GM21447 (cell line): ENCODE measurements at regions not wholly inside any gene's neighbourhood (a gene's known extent, or its start where the extent isn't known, plus 50 kb on each side); places are given as distances from the start of the nearest gene placed in this dataset.
"Not testable (repeated sequence)": the region's sequence is repeated elsewhere in the genome, so short reads cannot be mapped to it uniquely, and the experiment has no call there.

Experiments
- ATAC-seq: cut with Tn5 transposase; IDR thresholded peaks from one replicate; pipeline ENCODE4 v1.9.1; 2021; ENCODE audit not compliant: unreplicated experiment

DNA sequence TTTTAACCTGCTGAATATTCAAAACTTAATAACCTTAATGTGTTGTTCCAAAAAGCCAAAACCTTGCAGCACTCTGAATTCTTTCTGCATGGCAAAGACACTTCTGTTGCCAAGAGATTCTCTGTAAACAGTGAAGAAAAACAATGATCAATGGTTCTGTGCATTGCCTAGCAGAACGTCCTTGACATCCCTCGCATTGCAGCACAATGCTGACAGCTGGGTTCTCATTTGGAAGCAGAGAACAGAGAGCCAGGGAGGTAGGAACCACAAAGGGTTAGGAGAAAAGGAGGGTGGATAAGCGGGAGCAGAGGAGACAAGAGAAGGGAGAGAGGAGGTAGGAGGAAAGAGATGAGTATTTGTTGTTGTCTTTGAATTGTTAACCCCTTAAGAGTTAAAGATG, 501.1 kb downstream of the NAV3 start:
- no peak for ATAC-seq

DNA sequence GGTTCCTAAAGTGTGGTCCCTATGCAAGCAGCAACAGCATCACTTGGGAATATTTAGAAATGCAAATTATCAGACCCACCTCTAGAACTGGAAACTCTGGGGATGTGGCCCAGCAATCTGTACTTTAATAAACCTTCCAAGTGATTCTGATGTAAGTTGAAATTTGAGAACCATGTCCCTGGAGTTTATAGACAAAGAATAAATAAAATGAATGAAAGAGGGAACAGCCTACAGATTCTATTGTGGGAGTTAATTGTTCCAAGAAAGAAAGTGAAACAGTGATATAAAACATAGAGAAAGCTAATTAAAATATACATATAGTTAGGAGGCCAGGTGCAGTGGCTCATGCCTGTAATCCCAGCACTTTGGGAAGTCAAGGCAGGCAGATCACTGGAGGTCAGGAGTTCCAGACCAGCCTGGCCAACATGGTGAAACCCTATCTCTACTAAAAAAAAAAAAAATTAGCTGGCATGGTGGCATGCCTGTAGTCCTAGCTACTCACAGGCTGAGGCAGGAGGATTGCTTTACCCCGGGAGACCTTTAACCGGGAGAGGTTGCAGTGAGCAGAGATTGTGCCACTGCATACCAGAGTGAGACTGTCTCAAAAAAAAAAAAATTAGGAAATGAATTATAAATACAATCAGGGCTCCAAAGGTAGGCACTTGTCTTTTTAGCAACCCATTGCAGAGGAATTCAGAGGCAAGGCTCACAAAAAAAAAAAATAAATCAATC, 507.5 kb downstream of the NAV3 start:
- ATAC-seq = no peak

DNA sequence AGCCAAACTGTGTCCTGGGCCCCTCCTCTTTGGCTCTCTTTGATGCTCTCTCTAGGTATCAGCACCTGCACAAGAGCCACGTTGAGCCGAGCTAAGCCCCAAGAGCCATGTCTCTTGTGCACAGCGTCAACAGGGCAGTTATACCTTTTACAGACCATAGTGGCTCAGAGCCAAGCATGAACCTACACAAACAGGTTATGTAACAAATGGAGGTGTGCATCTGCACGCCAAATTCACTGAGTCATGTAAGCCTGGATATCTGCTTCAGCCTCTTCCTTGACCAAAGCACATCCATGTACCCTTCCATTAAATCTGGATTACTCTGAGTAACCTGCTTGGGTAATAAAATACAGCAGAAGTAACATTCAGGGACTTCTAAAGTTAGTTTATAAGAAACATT, 509.7 kb downstream of the NAV3 start:
- ATAC-seq = no peak

DNA sequence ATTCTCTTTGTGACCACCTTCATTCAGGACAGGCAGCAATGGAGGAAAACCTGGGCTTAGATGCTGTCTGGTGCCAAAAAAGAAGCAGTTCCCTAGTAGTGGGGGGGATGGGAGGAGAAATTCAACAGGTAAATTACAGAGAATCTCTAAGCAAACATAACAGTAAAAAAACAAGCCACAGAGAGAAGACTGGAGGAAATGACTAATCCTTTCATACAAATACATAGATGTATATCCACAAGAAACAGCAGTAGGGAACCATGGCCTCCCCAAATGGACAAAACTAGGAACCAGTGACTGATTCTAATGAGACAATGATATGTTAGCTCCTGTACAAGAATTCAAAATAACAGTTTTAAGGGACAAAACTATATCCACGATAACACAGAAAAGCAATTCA, 513.0 kb downstream of the NAV3 start:
- ATAC-seq = no peak

DNA sequence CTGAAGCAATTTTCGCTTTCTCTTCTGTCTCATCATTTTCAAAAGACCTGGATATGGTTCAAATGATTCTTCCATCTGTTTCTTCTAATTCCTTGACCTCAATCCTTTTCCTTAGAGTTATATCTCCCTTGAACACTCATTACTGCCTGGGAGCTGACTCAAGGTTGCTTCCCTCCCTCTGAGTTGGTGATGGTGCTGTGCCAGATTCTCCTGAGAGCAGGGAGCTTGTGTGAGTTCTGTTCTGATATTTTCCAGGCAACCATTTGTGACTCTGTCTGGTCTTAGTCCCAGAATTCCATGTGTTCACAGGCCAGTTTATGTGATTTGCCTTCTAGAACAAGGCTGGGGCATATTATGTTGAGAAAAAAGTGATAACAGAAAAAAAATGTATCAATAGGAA, 505.1 kb upstream of the SYT1 start:
- ATAC-seq = no peak

DNA sequence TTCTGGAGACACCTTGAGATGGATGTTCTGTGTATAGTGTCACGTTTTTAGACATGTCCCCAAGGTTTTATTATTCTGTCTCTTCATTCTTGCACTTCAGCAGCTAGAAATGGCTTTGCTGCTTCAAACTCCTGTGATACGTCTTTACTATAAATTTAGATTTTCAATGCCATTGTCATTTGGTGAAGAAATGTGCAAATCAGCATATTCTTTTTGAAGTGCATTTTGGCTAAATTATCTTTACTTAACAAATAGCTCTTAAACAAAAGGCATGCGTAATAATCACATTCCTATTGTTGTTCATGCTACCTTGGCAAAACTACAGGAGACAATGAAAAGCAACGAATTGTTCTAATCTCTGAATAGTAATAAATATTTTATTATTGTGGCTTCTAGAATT, 502.9 kb upstream of the SYT1 start:
- ATAC-seq = no peak

DNA sequence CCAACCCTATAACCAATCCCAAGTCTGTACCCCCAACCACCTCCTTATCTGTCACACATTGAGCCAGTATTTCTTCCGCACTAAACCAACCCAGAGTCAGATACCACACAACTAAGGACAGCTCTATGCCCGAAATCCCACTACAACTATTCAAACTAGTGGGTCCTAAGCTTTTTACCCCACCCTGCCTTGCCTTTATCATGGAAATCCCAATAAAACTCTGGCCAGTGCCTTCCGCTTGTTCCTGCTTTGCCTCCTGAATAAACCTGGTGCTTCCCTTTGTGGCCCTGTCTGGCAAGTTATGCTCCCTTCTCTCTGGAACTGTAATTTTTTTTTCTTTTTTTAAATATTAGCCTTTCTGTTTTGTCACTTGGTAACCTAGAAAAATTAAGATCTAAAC, 493.3 kb upstream of the SYT1 start:
- ATAC-seq = no peak

DNA sequence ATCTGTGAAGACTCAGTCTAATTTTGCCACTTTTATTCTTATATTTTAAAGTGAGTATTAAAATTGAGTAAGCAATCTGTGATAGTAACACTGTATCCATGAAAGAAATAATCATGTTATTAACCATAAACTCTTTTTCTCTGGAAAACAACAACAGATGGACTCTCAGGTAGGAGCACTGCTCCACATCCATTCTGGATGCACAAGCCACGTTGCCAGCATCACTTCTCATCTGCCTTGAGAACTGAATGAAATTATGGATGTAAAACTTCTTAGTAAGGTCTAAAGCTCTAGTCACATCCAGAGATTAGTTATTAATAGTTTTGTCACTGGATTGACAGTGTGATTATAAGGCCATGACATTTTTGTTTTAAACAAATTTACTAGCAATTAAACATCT, 489.1 kb upstream of the SYT1 start:
- ATAC-seq = no peak

DNA sequence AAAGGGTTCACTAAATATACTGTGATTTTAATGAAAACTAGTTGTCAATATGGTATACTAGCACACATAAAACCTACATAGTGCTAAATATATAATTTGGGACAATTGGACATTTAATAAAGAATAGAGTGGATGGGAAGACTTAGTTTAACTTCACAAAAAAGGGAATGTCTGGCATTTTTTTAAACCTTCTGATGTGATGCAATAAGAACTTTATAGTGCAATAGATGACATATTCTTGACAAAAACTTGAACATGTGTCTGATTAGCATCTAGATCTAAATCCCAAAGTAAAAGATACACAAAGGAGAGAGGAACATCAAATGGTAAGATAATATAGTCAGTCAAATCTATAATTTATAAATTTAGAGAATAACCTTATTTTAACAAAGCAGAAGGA, 488.3 kb upstream of the SYT1 start:
- ATAC-seq = no peak

DNA sequence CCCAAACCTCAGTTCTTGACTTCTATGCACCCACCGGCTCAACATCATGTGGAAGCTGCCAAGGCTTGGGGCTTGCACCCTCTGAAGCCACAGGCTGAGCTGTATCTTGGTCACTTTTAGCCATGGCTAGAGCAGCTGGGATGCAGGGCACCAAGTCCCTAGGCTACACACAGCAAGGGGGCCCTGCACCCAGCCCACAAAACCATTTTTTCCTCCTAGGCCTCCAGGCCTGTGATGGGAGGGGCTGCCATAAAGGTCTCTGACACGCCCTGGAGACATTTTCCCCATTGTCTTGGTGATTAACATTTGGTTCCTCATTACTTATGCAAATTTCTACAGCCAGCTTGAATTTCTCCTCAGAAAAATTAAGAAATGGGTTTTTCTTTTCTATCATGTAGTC, 485.5 kb upstream of the SYT1 start:
- ATAC-seq = not testable (repeated sequence)

DNA sequence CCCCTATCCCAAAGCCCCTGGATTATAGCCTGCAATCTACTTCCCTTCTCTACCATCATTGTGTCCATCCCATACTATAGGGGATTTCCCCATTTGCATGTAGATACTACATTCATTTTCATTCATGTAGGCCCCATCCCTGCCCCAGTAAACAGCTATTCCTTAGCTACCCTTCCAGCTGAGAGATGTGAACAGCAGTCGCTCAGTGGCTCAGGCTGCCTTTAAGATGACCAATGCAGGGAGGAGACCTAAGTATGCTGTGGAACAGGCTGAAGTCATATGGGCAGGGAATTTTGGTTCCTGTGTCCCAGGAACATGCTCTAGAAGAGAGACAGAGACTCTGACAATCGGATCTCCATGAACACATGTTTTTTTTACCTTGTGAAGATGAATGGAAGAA, 481.2 kb upstream of the SYT1 start:
- ATAC-seq = no peak

DNA sequence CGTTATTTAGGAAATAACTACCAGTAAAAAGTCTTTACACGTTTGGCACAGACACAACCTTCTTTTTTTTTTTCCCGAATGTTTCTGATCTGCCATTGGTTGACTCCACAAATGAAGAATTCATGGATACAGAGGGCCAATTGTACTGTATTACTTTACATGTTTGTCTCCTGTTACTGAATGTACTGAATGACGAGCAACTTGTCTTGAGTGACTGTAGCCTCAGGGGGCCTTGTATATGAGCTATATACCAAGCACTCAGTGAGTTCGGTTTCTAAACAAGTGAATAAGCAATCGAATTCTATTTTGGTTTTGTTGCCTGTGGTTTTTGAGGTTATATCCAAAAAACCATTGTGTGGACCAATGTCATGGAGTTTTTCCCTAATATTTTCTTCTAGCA, 480.0 kb upstream of the SYT1 start:
- no peak for ATAC-seq

DNA sequence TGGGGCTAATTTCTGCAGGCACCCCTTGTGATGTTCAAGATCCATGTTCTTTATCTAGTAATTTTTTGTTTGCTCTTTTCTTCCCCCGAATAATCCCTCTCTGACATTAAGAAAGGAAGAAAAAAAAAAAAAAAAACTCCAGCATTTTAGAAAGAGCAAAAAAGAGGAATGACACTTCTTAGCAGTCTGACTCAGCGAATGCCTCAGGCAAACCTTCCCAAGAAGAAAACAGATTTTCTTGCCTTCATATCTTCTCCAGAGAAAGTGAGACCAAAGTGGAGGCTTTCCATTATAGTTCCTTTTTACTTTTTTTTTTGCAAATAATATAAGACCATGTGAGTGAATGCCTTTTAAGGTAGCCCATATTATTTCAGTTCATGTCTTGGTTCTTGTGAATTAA, 479.0 kb upstream of the SYT1 start:
- no peak for ATAC-seq

DNA sequence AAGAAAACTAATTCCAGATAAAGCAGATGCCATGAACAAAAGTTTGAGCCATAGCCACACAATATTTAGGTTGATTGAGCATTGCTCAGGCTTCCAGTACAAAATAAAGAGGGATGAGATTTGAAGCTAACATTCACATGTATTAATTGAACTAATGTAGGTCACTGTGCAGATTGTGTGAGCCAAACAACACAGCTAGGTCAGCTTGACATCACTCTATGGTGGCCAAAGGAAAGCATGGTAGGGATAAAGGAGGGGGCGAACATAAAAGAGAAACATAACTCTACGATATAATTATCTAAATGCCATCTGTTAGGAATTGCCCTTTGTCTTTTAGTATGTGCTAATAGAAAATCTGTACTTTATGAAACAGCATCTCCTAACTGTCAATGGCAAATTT, 477.7 kb upstream of the SYT1 start:
- ATAC-seq = no peak

DNA sequence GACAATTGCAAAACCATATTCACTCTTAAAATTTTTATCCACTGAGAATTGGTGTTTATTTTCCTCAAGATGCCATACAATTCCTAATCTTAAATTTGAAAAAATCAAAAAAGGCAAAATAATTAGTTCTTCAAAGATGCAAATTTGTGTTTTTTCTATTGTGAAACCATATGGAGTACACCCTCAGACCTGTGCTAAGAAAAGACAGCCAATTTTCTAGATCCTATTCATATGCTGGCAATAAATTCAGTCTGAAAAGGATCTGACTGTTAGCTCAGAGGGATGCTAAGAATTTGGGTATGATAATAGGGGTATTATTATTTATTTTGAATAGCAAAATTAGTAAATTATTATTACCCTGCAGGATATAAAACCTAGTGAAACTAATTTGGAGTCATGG, 476.9 kb upstream of the SYT1 start:
- no peak for ATAC-seq

DNA sequence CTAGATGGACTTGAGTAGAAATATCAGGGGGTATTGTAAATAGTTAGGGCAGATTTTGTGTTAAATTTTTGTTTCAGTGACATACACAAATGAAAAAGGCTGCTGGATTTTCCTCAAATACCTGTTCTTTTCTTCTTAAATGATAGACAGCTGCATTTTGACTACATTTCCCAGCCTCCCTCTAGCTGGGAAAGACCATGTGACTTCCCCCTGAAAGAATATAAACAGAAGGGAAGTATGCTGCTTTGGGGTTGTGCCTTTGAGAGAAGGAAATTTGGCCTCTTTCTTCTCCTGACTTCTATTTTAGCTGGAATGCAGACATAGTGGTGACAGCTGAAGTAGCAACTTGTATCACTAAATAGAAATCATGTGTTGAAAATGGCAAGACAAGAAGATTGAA, 476.1 kb upstream of the SYT1 start:
- no peak for ATAC-seq

DNA sequence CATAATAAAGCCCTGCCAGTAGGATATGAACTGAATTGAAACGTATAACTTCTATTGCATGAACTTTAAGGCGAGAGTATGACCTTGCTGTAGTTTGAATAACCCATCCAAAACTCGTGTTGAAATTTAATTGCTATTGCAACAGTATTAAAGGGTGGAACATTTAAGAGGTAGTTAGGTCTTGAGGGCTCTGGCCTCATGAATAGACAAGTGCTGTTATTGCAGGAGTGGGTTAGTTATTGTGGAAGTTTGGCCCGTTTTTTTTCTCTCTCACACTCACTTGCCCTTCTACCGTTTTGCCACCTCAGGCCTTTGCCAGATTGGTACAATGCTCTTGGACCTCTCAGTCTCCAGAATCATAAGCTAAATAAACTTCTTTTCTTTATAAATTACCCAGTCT, 473.7 kb upstream of the SYT1 start:
- no peak for ATAC-seq

DNA sequence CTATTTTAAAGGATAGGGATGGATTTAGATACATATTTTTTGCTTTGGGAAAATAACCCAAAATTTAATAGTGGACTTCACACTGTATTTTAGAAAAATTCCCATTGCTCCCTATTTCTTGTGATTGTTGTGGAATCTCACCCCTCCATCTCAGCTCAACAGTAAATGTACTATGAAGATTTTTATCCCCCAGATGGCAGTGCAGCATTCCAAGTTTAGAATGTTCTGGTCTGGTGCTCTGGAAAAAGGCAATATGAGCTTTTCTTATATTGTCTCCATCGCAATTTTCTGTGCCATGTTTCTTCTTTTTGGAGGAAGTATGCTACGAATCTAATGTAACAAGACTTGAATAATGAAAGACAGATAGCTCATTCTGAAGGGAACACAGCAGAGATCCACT, 471.7 kb upstream of the SYT1 start:
- no peak for ATAC-seq

DNA sequence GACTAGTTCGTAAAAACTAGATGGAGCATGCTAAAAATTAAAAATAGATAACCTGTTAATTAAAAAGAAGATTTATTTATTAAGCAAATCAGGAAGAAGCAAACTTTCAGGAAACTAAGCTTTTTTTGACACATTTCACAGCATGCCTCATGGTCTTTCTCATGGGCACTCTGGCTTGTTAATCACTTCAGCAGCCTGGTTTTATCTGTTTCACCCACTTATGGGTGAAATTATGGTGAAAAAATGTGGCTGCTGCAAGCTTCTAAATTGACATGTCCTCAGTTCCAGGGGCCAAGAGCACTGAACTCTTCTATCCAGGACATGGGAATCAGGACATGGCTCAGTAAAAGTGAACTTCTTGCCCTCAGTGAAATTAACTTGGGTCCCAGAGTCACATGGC, 468.6 kb upstream of the SYT1 start:
- no peak for ATAC-seq

DNA sequence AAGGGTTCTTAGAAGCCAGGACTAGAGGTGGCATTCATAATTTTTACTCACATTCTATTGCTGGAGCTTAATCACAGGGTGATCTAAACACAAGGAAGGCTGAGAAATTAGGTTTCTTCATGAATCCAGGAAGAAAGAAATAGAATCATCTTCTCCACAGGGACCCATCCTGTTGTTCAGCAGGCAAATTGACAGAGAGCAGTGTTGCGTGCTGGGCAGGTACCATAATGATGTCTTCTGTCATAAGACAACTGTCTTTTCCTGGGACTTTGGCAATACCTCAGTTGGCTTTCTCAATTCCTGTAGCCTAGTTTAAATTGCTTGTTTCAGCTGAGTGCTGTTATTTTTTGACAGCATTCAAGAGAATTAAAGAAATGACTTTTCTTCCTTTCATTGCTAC, 468.0 kb upstream of the SYT1 start:
- ATAC-seq = no peak

DNA sequence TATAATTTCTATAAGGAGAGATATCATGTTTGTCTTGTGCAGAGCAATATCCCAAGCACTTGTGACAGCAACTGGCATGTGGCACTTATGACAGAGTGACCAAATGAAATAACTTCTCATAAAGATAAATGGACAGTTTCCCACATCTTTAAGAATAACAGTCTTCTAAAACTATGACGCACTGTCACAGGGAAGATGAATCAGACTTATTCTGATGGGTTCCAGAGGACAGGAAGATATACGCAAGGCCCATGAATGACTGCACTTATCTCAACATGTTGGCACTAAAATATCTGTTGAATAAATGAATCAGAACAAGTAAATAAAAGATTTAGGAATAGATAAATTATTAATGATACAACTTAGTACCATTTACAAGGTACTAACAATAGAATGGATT, 465.8 kb upstream of the SYT1 start:
- ATAC-seq = no peak

DNA sequence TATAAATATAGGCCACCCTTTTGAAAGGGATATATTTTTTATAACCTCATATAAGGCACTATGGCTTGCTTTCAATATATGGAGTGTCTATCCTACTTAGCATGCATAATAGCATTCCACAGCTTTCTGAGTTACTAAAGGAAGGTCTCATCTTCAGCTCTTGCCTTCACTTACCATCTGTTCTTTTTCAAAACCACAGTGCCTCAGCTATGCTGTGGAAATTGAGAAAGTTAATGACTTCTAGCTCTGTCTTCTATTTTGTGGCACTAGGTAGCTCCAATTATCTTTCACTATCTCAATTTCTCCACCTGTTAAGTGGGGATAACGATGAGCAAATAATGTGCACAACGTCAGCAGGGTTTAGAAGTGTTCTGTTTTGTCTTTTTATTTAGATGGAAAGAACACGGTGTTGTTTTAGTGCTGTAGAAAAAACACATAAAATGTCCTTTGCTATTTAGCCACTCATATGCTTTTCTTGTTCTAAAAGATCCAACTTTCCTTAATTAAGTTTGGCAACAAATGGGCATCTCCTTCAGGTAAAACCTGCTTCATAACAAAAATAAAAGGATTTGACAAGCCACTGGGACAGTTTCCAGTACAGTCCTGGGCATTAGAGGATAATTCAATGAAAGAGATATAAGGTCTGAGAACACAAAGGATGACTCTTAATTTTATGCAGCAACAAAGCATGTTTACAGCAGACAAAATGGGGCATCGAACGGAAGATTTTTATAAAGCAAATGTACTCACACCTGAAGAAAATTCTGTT, 462.0 kb upstream of the SYT1 start:
- ATAC-seq = no peak

DNA sequence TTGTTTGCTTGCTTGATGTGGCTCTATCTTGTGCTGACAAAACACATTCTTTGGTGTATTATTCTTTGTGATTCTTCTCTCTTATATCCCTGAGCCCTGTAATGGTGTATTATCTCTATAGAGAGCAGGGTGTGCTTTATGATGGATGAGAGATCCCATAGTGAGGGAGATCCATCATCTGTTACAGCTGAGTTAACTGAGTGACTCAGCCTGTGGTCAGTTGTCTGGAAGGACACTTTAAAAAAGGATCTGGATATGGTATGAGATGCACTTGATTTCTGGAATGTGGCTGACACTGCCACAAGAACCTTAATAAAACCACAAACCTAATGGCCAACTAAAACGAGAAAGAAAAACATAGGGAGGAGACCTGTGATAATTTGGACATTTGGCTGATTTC, 461.4 kb upstream of the SYT1 start:
- no peak for ATAC-seq
